NB4 (cell line): ENCODE measurements at regions not wholly inside any gene's neighbourhood (a gene's known extent, or its start where the extent isn't known, plus 50 kb on each side); places are given as distances from the start of the nearest gene placed in this dataset.

Experiments used
- CTCF ChIP-seq: IDR thresholded peaks from one replicate; pipeline ENCODE4 v1.5.1; 2012; ENCODE audit warnings: low read depth, low read length
- MAX ChIP-seq: IDR thresholded peaks from 2 replicates; pipeline ENCODE4 v1.6.1; 2011; ENCODE audit warnings: low read depth, low read length
- MYC ChIP-seq: IDR thresholded peaks from 2 replicates; pipeline ENCODE4 v1.6.1; 2011; ENCODE audit warnings: low read depth, low read length
- POLR2A ChIP-seq: IDR thresholded peaks from 2 replicates; pipeline ENCODE4 v1.6.1; 2011; ENCODE audit warnings: mild to moderate bottlenecking; ENCODE audit not compliant: insufficient read length; ENCODE audit errors: extremely low read depth

- TF ChIP-seq CTCF (no peak), POLR2A (no peak), MYC (no peak), MAX (no peak)
Observed at GRCh38 chr1:194830387-194830786, 1644.0 kb upstream of the B3GALT2 start.
